ENCODE measurements at regions not wholly inside any gene's neighbourhood (a gene's known extent, or its start where the extent isn't known, plus 50 kb on each side); places are given as distances from the start of the nearest gene placed in this dataset.
"Not testable (repeated sequence)": the region's sequence is repeated elsewhere in the genome, so short reads cannot be mapped to it uniquely, and the experiment has no call there.

DNA sequence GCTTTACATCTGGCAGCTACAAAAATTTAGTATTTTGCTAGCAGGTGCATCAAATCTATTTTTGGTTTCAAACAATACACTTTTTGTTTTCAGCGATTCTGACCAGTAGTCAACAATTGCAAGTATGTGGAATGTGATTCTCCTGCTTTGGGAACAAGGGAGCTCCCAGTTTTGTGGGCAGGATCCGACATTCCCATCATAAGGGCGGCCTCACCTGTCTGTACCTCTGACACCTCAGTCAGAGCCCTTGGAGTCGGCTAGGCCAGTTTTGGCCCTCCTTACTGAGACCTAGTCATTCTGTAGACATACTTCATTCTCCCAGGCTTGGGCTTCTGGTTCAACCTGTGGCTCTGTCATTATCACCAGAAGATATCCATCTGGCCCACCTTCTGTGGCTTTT is 269.0 kb upstream of the PLGLB2 start:
- TF ChIP-seq POLR2A (IDR thresholded peaks at IDR 0.05; ENCODE audit: borderline replicate concordance, extremely low read depth, insufficient read depth, insufficient read length); CTCF (IDR thresholded peaks at IDR 0.05 in 2 of 3, conservative IDR thresholded peaks at IDR 0.05 in 1 of 3; ENCODE audit: borderline replicate concordance in 1 of 3, insufficient read depth in 1 of 3, low read depth in 2 of 3, low read length in 2 of 3); POLR2AphosphoS5 (IDR thresholded peaks at IDR 0.05; ENCODE audit: low read depth, low read length); ZBTB33 (IDR thresholded peaks at IDR 0.05; ENCODE audit: extremely low read depth, insufficient replicate concordance, low read length); EZH2 (IDR thresholded peaks at IDR 0.05); EZH2phosphoT487 (IDR thresholded peaks at IDR 0.05; ENCODE audit: borderline replicate concordance); ATF3 (IDR thresholded peaks at IDR 0.05); MAX (IDR thresholded peaks at IDR 0.05); ZFX (IDR thresholded peaks at IDR 0.05): not testable (repeated sequence)
